ENCODE measurements at regions not wholly inside any gene's neighbourhood (a gene's known extent, or its start where the extent isn't known, plus 50 kb on each side); places are given as distances from the start of the nearest gene placed in this dataset.

- TF ChIP-seq POLR2A (IDR thresholded peaks at IDR 0.05) (no peak), CTCF (IDR thresholded peaks at IDR 0.05) (no peak)
These were observed 139.8 kb upstream of the CCDC150 start for GRCh38 chr2:196499686-196500085.

All from ovary (tissue), 3 donors.